Cardiac muscle cell (in vitro differentiated cells and primary cell): ENCODE measurements at regions not wholly inside any gene's neighbourhood (a gene's known extent, or its start where the extent isn't known, plus 50 kb on each side); places are given as distances from the start of the nearest gene placed in this dataset.

ENCODE experiments used
- DNase-seq, 2 donors: peaks; one replicate each; pipeline versions ENCODE4 v3.0.0 to v3.0.0-alpha.2; 2010 to 2017; ENCODE audit warnings: low read depth in 1 of 2, low spot score in 1 of 2
- H3K27ac ChIP-seq: fragments of 200-600 bp; sonication (generic); 2 replicates; pipeline ENCODE4 v1.5.1; 2016
- H3K27me3 ChIP-seq: fragments of 200-600 bp; sonication (generic); 2 replicates; pipeline ENCODE4 v1.6.0; 2016; ENCODE audit warnings: control low read depth
- H3K36me3 ChIP-seq: fragments of 200-600 bp; sonication (generic); 2 replicates; pipeline ENCODE4 v1.5.1; 2016; ENCODE audit warnings: control low read depth
- H3K4me1 ChIP-seq: fragments of 200-600 bp; sonication (generic); 2 replicates; pipeline ENCODE4 v1.8.1; 2017; ENCODE audit warnings: low read depth, mild to moderate bottlenecking, mixed run types
- H3K4me3 ChIP-seq: fragments of 200-600 bp; sonication (generic); 2 replicates; pipeline ENCODE4 v1.5.1; 2016; ENCODE audit warnings: mild to moderate bottlenecking
- H3K9me3 ChIP-seq: fragments of 200-600 bp; sonication (generic); 2 replicates; pipeline ENCODE4 v1.5.1; 2017; ENCODE audit warnings: low read depth, mild to moderate bottlenecking, control low read depth
- TF ChIP-seq, protein P1 (sequence below): IDR thresholded peaks from 2 replicates; pipeline ENCODE4 v1.5.1; 2012; ENCODE audit warnings: low read depth, mild to moderate bottlenecking, low read length

DNA sequence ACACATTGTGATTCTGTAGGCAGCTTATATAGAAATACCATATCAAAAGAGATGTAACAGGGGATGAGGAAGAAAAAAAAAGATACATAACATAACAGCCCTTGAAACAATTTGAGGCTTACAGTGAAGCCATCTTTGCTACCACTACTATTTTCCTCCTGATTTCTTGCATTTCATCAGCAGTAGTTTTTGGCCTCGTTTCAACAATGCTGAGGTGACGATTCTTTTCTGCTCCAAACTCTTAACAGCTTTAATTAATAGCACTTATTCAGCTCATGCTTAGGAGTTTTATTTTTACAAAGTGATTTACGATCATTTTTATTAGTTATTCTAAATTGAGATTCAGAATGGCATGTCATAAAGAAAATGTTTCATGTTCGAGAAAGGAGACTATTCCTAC, 163.2 kb downstream of the DCK start:
- Histone ChIP-seq H3K27ac (no peak overlapping the region), H3K4me1 (no peaks in the 10 kb centered on the region), H3K36me3 (no peaks in the 10 kb centered on the region), H3K4me3 (no peak overlapping the region), H3K27me3 (no peaks in the 10 kb centered on the region), H3K9me3 (no peaks in the 10 kb centered on the region)
- DNase-seq, result peak in 1 of 2 donors; percentile 10
- TF ChIP-seq, protein P1, sequence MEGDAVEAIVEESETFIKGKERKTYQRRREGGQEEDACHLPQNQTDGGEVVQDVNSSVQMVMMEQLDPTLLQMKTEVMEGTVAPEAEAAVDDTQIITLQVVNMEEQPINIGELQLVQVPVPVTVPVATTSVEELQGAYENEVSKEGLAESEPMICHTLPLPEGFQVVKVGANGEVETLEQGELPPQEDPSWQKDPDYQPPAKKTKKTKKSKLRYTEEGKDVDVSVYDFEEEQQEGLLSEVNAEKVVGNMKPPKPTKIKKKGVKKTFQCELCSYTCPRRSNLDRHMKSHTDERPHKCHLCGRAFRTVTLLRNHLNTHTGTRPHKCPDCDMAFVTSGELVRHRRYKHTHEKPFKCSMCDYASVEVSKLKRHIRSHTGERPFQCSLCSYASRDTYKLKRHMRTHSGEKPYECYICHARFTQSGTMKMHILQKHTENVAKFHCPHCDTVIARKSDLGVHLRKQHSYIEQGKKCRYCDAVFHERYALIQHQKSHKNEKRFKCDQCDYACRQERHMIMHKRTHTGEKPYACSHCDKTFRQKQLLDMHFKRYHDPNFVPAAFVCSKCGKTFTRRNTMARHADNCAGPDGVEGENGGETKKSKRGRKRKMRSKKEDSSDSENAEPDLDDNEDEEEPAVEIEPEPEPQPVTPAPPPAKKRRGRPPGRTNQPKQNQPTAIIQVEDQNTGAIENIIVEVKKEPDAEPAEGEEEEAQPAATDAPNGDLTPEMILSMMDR, result no peak

DNA sequence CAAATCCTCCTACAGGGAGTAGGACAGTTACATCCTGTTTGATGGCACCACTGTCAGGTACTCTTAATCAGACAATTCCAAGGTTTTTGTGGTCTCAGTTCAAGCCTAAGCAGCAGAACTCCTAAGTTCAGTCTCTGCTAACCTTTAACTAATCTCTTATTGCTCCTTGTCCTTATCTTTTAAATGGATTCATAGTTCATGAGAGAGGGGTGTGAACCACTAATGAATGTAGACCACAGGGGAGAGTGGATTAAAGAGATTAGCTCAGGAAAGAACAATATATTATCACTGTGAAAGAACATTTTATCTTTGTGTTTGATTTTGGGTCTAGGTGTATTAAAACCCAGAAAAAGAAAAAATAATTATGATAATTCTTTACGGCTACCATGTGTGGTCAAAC, 168.9 kb downstream of the DCK start:
- H3K4me3 ChIP-seq, result no peak overlapping the region
- H3K36me3 ChIP-seq, result no peaks in the 10 kb centered on the region
- no peaks in the 10 kb centered on the region for H3K9me3 ChIP-seq
- H3K27me3 ChIP-seq, result no peaks in the 10 kb centered on the region
- TF ChIP-seq, protein P1, result no peak
- H3K27ac ChIP-seq, result no peak overlapping the region
- no peak for DNase-seq
- H3K4me1 ChIP-seq, result no peaks in the 10 kb centered on the region

DNA sequence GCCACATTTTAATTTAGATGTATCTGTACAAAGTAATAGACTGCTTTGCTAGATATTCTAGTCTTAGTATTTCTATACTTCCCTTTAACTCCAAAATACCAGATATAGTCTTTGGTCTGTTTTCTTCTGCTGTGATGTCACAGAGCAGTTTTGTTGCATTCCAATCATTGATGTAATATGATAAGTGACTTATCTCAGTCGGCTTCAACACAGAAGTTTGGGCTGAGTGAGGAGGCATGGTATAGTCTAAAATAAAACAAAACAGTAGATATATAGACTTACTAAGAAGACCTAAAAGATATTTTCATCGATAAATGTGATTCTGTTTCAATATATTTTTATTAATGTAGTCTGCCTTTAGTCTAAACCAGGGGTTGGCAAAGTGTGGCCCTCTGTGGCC, 169.9 kb downstream of the DCK start:
- no peaks in the 10 kb centered on the region for H3K36me3 ChIP-seq
- H3K27me3 ChIP-seq, result no peaks in the 10 kb centered on the region
- no peak overlapping the region for H3K27ac ChIP-seq
- H3K4me1 ChIP-seq, result no peaks in the 10 kb centered on the region
- H3K9me3 ChIP-seq, result no peaks in the 10 kb centered on the region
- no peak for DNase-seq
- no peak overlapping the region for H3K4me3 ChIP-seq
- TF ChIP-seq, protein P1, result no peak

DNA sequence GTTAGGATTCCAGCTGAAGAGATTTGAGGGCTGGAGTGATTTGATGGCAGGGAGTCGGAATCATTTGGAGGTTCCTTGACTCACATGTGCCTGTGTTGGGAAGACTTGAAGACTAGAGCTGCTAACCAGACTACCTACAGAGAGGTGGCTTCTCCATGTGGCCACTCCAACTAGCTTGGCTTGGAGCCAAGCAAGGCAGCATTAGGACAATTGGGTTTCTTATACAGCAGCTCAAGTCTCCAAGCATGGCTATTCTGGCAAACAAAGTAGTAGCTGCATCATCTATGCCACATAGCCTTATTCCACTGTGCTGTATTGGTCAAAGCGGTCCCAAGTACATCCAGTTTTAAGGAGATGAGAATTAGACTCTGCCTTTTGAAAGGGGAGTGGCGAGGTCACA, 171.7 kb upstream of the SLC4A4 start:
- Histone ChIP-seq H3K4me3 (no peak overlapping the region), H3K4me1 (no peaks in the 10 kb centered on the region), H3K9me3 (no peaks in the 10 kb centered on the region), H3K27me3 (no peaks in the 10 kb centered on the region), H3K27ac (no peak overlapping the region), H3K36me3 (no peaks in the 10 kb centered on the region)
- TF ChIP-seq, protein P1, result no peak
- no peak for DNase-seq

DNA sequence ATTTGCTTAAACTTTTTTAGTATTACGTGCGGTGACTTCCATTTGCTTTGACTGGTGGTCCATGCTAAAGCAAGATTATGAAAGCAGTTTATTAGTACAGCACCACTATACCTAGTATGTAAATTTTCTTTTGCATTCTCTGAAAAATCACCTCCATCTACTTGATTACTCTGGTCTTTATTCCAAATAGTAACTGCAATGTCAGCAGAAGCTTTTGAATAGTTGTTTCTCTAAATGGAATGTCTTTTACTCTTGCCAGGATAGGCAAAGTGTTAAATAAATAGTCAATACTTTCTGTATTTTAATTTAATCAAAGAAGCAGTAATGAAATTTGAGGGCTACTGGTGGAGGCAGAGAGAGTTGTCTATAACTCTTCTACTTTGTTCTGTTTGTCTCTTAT, 167.2 kb upstream of the SLC4A4 start:
- TF ChIP-seq, protein P1, result no peak
- no peak for DNase-seq
- Histone ChIP-seq H3K4me1 (no peaks in the 10 kb centered on the region), H3K9me3 (no peaks in the 10 kb centered on the region), H3K4me3 (no peak overlapping the region), H3K36me3 (no peaks in the 10 kb centered on the region), H3K27ac (no peak overlapping the region), H3K27me3 (no peaks in the 10 kb centered on the region)

DNA sequence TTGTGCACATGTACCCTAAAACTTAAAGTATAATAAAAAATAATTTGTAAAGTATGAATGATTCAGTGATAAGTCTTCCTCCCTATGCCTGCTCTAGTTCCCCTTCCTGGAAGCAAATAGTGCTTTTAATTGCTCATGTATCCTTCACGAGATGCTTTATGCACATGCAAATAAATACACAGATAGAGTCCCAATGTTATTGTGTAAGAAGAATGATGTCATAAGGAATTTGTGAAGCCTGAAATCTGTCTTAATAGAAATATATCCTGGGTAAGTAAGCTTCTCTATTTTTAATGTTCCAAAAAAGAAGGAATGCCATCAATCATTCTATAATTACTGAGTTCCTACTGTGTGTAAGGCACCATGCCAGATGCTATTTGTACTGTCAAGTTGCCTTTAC, 157.5 kb upstream of the SLC4A4 start:
- H3K9me3 ChIP-seq, result no peaks in the 10 kb centered on the region
- H3K27me3 ChIP-seq, result peaks cover 10% of the 10 kb centered on the region
- no peak overlapping the region for H3K27ac ChIP-seq
- H3K4me1 ChIP-seq, result no peaks in the 10 kb centered on the region
- TF ChIP-seq, protein P1, result no peak
- no peak for DNase-seq
- no peaks in the 10 kb centered on the region for H3K36me3 ChIP-seq
- no peak overlapping the region for H3K4me3 ChIP-seq
